IPS-18c (cell line): ENCODE measurements at regions not wholly inside any gene's neighbourhood (a gene's known extent, or its start where the extent isn't known, plus 50 kb on each side); places are given as distances from the start of the nearest gene placed in this dataset.
"Not testable (repeated sequence)": the region's sequence is repeated elsewhere in the genome, so short reads cannot be mapped to it uniquely, and the experiment has no call there.

Experiments used
- H3K4me3 ChIP-seq: 2 replicates; pipeline ENCODE4 v1.7.0; 2013; ENCODE audit warnings: low read depth, mild to moderate bottlenecking, low read length, moderate library complexity; ENCODE audit not compliant: insufficient read depth
- H3K9me3 ChIP-seq: one replicate; pipeline ENCODE4 v1.6.1; 2013; ENCODE audit warnings: mild to moderate bottlenecking, low read length, moderate library complexity; ENCODE audit not compliant: control insufficient read depth, insufficient read depth

DNA sequence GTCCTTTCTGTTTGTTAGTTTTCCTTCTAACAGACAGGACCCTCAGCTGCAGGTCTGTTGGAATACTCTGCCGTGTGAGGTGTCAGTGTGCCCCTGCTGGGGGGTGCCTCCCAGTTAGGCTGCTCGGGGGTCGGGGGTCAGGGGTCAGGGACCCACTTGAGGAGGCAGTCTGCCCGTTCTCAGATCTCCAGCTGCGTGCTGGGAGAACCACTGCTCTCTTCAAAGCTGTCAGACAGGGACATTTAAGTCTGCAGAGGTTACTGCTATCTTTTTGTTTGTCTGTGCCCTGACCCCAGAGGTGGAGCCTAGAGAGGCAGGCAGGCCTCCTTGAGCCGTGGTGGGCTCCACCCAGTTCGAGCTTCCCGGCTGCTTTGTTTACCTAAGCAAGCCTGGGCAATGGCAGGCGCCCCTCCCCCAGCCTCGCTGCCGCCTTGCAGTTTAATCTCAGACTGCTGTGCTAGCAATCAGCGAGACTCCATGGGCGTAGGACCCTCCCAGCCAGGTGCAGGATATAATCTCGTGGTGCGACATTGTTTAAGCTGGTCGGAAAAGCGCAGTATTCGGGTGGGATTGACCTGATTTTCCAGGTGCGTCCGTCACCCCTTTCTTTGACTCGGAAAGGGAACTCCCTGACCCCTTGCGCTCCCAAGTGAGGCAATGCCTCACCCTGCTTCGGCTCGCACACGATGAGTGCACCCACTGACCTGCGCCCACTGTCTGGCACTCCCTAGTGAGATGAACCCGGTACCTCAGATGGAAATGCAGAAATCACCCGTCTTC is 2002.0 kb upstream of the CDH6 start:
- H3K9me3 ChIP-seq, H3K4me3 ChIP-seq: not testable (repeated sequence)

DNA sequence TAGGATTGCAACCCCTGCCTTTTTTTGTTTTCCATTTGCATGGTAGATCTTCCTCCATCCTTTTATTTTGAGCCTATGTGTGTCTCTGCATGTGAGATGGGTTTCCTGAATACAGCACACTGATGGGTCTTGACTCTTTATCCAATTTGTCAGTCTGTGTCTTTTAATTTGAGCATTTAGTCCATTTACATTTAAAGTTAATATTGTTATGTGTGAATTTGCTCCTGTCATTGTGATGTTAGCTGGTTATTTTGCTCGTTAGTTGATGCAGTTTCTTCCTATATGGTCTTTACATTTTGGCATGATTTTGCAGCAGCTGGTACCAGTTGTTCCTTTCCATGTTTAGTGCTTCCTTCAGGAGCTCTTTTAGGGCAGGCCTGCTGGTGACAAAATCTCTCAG is 2003.1 kb upstream of the CDH6 start:
- H3K9me3 ChIP-seq, H3K4me3 ChIP-seq: not testable (repeated sequence)

DNA sequence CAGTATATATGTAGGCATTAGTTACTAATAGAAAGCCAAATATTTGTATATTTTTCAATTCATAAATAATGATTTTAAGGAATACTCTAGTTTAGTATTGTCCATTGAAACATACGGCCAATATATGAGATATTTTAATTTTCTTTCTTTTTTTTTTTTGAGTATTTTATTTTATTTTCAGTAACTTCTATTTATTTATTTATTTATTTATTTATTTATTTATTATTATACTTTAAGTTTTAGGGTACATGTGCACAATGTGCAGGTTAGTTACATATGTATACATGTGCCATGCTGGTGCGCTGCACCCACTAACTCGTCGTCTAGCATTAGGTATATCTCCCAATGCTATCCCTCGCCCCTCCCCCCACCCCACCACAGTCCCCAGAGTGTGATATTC is 2007.1 kb upstream of the CDH6 start:
- not testable (repeated sequence) for H3K9me3 ChIP-seq, H3K4me3 ChIP-seq

DNA sequence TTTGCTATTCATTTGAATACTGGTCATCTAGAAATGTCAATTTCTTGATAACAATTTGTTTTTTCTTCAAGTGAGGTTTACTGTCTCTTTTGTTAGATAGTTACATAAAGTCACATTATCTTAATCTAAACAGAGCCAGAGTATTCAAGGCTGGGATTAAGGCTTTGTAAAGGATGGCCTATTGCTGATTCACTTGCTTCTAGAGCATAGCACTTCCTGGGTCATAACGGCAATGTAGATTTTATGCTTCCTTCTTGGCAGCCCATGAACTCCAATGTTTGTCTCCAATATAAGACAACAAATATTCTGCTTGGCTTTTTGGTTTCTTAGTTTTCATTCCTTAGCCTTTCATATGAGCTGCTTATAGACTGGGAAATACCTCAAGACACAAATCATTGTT is 2007.9 kb upstream of the CDH6 start:
- Histone ChIP-seq H3K4me3 (no peak overlapping the region), H3K9me3 (no peaks in the 10 kb centered on the region)

DNA sequence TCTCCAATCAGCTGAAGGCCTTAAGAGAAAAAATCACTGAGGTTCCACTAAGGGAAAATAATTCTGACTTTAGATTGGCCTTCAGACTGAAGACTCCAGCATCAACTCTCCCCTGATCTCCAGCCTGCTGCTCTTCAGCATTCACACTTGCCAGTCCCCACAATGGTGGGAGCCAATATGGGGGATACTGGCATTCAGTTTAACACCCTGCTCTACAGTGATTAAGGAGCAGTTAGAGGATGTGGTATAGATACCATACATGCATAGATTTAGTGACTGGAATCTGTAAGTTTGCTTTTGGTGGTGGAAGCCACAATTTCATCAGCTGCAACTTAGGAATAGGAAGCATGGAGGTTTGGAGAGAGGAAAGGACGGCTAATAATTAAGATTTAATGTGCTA is 2017.7 kb upstream of the CDH6 start:
- no peaks in the 10 kb centered on the region for H3K9me3 ChIP-seq
- H3K4me3 ChIP-seq = no peak overlapping the region

DNA sequence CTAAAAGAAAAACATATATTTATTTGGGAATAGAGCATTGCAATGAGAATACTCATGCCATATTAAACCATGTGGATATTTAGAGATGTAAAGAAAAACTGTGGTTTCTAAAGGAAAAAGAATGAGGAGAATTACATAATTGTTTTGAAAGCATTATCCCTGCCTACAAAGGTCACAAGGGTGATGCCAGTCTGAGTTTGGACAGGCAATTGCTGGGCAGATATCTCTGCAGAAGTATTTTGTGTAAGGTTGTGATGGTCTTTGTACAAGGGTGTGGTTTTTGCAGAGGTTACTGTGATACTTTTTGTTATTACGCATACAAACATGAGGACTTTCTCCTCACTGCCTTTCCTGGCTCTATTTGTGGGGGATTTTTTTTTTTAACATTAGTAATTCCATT is 2022.9 kb upstream of the CDH6 start:
- Histone ChIP-seq H3K4me3 (no peak overlapping the region), H3K9me3 (no peaks in the 10 kb centered on the region)

DNA sequence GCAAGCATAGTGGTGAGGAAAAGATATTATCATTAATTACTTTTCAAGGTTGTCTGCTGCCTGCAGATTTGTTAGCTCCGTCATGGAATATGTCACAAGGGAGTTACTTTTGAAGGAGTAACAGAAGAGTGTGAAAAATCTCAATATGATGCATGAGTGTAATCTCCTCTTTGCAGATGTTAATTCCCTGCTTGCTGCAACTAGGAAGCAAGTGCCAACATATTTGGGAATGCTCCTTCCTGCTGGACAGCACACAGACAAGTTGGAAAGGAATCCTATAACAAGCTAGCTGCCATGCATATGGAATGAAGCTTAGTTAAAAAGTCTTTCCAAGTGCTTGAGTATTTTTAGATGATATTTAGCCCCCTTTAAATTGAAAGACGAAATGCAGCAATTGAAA is 2023.6 kb upstream of the CDH6 start:
- Histone ChIP-seq H3K9me3 (no peaks in the 10 kb centered on the region), H3K4me3 (no peak overlapping the region)

DNA sequence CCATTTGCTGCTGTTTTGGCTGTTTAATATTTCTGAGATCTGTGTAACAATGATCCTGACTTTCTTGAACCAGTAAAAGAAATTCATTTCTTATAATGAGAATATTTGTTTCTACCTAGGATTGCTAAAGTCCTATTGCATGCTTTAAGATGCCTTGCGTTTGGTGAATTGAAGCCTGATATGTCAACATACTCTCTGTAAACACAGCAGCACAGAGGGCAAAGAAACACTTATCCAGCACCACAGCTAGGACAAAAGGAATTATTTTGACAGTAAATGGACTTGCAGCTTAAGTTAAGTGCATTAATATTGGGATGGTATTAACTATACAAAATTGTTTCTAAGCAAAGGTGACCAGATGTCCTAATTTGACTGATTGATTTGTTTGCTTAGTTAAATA is 2031.2 kb upstream of the CDH6 start:
- H3K4me3 ChIP-seq = no peak overlapping the region
- H3K9me3 ChIP-seq = no peaks in the 10 kb centered on the region

DNA sequence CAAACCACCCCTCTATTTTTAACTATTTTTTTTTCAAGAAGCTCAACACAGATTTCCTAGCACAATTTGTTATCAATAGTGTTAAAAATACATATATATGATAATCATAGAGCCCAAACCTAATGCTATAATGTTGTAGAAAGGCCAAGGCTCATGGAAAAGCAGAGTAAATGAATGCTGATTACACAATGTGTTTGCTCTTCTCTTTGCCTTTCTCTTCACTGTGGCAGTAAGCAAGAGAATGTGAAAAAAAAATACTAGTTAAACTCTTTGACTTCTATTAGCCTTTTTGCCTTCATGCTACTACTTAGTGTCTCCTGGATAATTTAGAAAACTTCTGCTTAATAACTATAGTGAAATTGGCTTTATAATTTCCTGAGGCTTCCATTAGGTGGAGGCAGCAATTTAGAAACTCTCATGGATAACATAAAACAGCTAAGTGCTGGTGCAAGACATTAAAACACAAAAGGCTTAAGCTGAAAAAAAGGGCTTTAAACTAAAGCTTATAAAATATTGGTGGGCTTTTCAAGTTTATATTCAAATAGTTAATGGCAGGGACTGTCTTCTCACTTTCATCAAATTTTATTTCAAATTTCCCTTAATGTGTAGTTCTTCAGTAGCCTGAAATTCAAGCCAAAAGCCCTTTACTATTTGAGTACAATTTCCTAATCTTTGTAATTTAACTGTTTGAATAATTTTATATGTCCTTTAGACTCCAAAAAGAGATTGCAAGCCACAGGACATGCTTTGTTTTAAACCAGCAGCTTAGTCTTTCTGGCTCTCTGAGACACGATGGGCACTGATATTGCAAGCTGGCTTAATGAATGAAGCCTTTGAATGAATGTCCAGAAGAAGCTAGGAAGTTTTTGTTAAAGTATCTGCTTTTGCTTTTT is 2031.8 kb upstream of the CDH6 start:
- no peak overlapping the region for H3K4me3 ChIP-seq
- H3K9me3 ChIP-seq = no peaks in the 10 kb centered on the region

DNA sequence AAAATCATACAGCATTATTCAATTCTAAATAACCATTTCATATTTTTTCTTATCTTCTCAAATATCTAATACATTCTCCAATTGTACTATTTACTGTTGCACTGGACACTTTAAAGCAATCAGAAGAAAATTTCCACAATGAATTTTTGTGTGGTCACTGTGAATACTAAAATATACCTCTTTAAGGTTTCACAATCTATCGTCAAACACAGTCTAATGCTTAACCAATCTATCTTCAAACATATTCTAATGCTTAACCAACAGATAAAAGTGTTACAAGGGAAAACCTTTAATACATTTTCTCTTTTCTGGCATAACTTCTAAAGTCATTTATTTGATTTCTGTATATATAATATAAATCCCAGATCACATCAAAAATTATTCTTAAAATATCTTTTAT is 2035.5 kb upstream of the CDH6 start:
- H3K4me3 ChIP-seq = no peak overlapping the region
- no peaks in the 10 kb centered on the region for H3K9me3 ChIP-seq

DNA sequence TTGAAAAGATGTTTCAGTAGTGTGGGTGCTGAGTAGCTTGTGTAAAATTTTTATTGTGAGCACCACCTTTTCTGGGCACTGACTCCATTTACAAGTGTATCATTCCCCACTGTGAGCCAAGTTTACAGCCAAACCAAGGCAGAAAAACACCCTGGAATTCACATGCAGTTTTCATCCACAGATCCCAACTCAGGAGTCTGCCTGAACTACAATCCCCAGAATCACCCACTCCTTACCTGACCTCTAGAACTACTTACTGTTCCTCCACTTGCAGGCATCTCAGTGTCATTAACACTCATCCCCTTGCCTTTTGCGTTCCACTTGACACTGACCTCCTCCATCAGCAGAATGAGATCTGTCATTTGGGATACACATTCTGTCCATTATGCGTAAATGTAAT is 2042.6 kb upstream of the CDH6 start:
- H3K9me3 ChIP-seq = no peaks in the 10 kb centered on the region
- H3K4me3 ChIP-seq = no peak overlapping the region

DNA sequence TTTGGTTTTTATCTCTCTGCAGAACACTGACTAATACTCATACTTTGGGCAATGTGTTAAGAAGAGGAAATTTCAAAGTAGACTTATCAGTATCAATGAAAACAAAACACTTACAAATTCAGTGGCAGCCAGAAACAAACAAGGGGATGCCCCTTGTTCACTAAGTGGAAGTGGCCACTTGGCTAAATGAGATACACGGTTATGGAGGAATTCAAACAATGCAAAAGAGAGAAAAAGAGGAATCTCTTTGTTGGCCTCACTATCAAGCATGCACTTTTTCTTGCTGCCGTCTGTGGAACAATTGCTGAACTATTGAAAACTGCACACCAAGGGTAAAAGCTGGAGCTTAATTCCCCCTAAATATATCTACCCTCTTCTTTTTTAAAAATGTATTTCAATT is 2044.9 kb upstream of the CDH6 start:
- no peak overlapping the region for H3K4me3 ChIP-seq
- H3K9me3 ChIP-seq = no peaks in the 10 kb centered on the region

DNA sequence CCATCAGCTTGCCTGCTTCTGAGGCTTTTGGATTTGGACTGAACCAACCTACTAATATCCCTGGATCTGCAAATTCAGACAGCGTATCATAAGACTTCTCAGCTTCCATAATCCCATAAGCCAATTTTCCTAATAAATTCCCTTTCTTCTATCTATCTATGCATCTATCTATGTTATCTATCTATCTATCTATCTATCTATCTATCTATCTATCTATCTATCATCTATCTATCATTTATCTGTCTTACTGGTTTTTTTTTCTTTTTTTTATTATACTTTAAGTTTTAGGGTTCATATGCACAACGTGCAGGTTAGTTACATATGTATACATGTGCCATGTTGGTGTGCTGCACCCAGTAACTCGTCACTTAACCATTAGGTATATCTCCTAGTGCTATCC is 2045.4 kb upstream of the CDH6 start:
- Histone ChIP-seq H3K9me3 (no peaks in the 10 kb centered on the region), H3K4me3 (no peak overlapping the region)

DNA sequence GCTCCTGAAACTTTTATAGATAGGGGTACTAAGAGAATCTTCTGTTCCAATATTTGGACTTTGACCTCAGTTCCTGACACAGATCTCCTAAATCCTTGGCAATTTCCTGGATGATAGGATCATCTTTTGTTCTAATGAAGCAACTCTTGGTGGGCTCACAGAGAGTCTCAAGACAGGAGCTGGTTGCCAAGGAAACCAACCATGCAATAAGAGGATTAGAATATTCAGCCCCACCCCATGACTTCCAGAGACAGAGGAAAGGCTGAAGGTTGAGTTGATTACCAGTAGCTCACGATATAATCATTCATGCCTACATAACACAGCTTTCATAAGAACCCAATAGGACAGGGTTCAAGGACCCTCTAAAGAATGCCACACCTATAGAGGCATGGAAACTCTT is 2050.2 kb upstream of the CDH6 start:
- Histone ChIP-seq H3K4me3 (no peak overlapping the region), H3K9me3 (no peaks in the 10 kb centered on the region)

DNA sequence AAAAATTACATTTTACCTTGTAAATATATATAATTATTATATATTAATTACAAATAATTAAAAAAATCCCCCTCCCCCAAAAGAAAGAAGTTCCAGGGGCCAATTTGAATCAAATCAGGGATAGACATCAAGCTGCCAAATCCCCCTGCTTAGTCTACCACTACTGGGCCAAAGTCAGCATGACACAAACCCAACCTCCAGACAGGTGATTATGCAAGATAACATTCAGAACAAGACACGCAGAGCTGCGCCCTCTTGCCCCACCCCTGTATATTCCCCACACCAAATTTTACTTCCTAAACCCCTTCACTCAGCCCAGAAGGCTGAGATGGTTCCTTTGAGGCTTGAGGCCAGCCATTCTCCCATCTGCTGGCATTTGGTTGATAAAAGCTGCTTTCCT is 2059.1 kb upstream of the CDH6 start:
- Histone ChIP-seq H3K4me3 (no peak overlapping the region), H3K9me3 (no peaks in the 10 kb centered on the region)

DNA sequence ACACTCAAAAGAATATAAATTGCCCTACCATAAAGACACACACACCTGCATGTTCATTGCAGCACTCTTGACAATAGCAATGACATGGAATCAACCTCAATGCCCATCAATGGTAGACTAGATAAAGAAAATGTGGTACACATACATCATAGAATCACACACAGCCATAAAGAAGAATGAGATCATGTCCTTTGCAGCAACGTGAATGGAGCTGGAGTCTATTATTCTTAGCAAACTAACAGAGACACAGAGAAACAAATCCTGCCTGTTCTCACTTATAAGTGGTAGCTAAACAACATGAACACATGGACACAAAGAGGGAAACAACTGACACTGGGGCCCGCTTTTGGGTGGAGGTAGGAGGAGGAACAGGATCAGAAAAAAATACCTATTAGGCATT is 2062.2 kb upstream of the CDH6 start:
- H3K9me3 ChIP-seq = no peaks in the 10 kb centered on the region

DNA sequence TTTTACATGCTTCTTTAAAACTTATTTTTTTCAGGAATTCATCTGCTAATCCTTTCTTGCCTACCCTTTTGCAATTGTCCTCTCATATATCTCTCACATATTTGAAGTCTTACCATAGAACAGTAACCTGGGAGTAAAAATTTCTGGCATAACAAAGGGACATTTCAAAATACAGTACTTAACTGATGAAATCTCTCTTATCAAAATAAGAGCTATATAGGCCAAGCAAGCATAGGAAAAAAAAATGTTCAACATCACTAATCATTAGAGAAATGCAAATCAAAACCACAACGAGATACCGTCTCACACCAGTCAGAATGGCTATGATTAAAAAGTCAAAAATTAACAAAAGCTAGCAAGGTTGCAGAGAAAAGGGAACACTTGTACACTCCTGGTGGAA is 2062.7 kb upstream of the CDH6 start:
- Histone ChIP-seq H3K9me3 (no peaks in the 10 kb centered on the region), H3K4me3 (no peak overlapping the region)

More for the DNA sequence above, 2062.2 kb upstream of the CDH6 start:
- H3K4me3 ChIP-seq = no peak overlapping the region

DNA sequence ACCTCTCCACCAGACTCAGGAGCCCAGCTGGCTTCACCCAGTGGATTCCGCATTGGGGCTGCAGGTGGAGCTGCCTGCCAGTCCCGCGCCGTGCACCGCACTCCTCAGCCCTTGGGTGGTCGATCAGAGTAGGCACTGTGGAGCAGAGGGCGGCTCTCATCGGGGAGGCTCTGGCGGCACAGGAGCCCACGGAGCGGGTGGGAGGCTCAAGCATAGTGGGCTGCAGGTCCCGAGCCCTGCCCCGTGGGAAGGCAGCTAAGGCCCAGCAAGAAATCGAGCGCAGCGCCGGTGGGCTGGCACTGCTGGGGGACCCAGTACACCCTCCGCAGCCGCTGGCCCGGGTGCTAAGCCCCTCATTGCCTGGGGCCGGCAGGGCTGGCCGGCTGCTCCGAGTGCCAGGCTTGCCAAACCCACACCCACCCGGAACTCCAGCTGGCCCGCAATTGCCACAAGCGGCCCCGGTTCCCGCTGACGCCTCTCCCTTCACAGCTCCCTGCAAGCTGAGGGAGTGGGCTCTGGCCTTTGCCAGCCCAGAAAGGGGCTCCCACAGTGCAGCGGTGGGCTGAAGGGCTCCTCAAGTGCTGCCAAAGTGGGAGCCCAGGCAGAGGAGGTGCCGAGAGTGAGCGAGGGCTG is 2065.8 kb upstream of the CDH6 start:
- H3K4me3 ChIP-seq, H3K9me3 ChIP-seq: not testable (repeated sequence)
